ENCODE measurements at regions not wholly inside any gene's neighbourhood (a gene's known extent, or its start where the extent isn't known, plus 50 kb on each side); places are given as distances from the start of the nearest gene placed in this dataset.
A peak's percentile ranks its signal among the peaks of the same experiment; 100 is the strongest.

GRCh38 chr15:35671981-35672380 lies 126.0 kb upstream of the DPH6 start:
- Histone ChIP-seq H3K9ac (ENCODE audit: low read depth, low read length) (no peak overlapping the region), H2AFZ (ENCODE audit: low read depth, low read length) (no peak overlapping the region)
- TF ChIP-seq, protein P1, sequence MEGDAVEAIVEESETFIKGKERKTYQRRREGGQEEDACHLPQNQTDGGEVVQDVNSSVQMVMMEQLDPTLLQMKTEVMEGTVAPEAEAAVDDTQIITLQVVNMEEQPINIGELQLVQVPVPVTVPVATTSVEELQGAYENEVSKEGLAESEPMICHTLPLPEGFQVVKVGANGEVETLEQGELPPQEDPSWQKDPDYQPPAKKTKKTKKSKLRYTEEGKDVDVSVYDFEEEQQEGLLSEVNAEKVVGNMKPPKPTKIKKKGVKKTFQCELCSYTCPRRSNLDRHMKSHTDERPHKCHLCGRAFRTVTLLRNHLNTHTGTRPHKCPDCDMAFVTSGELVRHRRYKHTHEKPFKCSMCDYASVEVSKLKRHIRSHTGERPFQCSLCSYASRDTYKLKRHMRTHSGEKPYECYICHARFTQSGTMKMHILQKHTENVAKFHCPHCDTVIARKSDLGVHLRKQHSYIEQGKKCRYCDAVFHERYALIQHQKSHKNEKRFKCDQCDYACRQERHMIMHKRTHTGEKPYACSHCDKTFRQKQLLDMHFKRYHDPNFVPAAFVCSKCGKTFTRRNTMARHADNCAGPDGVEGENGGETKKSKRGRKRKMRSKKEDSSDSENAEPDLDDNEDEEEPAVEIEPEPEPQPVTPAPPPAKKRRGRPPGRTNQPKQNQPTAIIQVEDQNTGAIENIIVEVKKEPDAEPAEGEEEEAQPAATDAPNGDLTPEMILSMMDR (IDR thresholded peaks at IDR 0.05; ENCODE audit: borderline replicate concordance, extremely low read depth, low read length, poor library complexity, severe bottlenecking) = no peak
- TF ChIP-seq EZH2 (IDR thresholded peaks at IDR 0.05; ENCODE audit: borderline replicate concordance, low read depth, low read length, severe bottlenecking) = no peak

GRCh38 chr15:35673093-35673684 lies 127.2 kb upstream of the DPH6 start:
- TF ChIP-seq, protein P1 (IDR thresholded peaks at IDR 0.05; ENCODE audit: borderline replicate concordance, extremely low read depth, low read length, poor library complexity, severe bottlenecking) = no peak
- no peak for TF ChIP-seq EZH2 (IDR thresholded peaks at IDR 0.05; ENCODE audit: borderline replicate concordance, low read depth, low read length, severe bottlenecking)
- Histone ChIP-seq H4K20me1 (ENCODE audit: insufficient read depth, low read length) (no peaks in the 10 kb centered on the region), H3K79me2 (ENCODE audit: insufficient read depth, low read length) (no peaks in the 10 kb centered on the region), H3K36me3 (ENCODE audit: insufficient read depth, low read length) (no peaks in the 10 kb centered on the region), H3K9me3 (ENCODE audit: insufficient read depth, low read length, severe bottlenecking) (no peaks in the 10 kb centered on the region), H3K27ac (ENCODE audit: low read length) (no peak overlapping the region), H3K27me3 (ENCODE audit: insufficient read depth, low read length, poor library complexity) (no peaks in the 10 kb centered on the region), H3K4me1 (ENCODE audit: insufficient read depth, low read length) (peaks cover 5% of the 10 kb centered on the region; the same call in 1 of the 2 replicates), H3K4me3 (ENCODE audit: low read depth in 1 of 2, low read length in 2 of 2) (no peak overlapping the region), H3K9ac (ENCODE audit: low read depth, low read length) (no peak overlapping the region), H2AFZ (ENCODE audit: low read depth, low read length) (no peak overlapping the region), H3K4me2 (ENCODE audit: insufficient read depth, low read length) (no peak overlapping the region)
- ATAC-seq (ENCODE audit: insufficient read depth, low read depth) (no peak), DNase-seq (no peak)

More at GRCh38 chr15:35671981-35672380, 126.0 kb upstream of the DPH6 start:
- no peaks in the 10 kb centered on the region for H4K20me1 ChIP-seq (ENCODE audit: insufficient read depth, low read length)
- H3K27ac ChIP-seq (ENCODE audit: low read length) = no peak overlapping the region
- H3K27me3 ChIP-seq (ENCODE audit: insufficient read depth, low read length, poor library complexity) = no peaks in the 10 kb centered on the region
- H3K9me3 ChIP-seq (ENCODE audit: insufficient read depth, low read length, severe bottlenecking) = no peaks in the 10 kb centered on the region
- no peak for DNase-seq
- H3K4me1 ChIP-seq (ENCODE audit: insufficient read depth, low read length) = peaks cover 5% of the 10 kb centered on the region; the same call in 1 of the 2 replicates
- no peaks in the 10 kb centered on the region for H3K79me2 ChIP-seq (ENCODE audit: insufficient read depth, low read length)
- ATAC-seq (ENCODE audit: insufficient read depth, low read depth) = no peak
- no peaks in the 10 kb centered on the region for H3K36me3 ChIP-seq (ENCODE audit: insufficient read depth, low read length)
- no peak overlapping the region for H3K4me3 ChIP-seq (ENCODE audit: low read depth in 1 of 2, low read length in 2 of 2)
- H3K4me2 ChIP-seq (ENCODE audit: insufficient read depth, low read length) = no peak overlapping the region

- no peak overlapping the region for H2AFZ ChIP-seq (ENCODE audit: low read depth, low read length)
- H3K27me3 ChIP-seq (ENCODE audit: insufficient read depth, low read length, poor library complexity) = no peaks in the 10 kb centered on the region
- no peak overlapping the region for H3K9ac ChIP-seq (ENCODE audit: low read depth, low read length)
- TF ChIP-seq EZH2 (IDR thresholded peaks at IDR 0.05; ENCODE audit: borderline replicate concordance, low read depth, low read length, severe bottlenecking) = no peak
- TF ChIP-seq, protein P1 (IDR thresholded peaks at IDR 0.05; ENCODE audit: borderline replicate concordance, extremely low read depth, low read length, poor library complexity, severe bottlenecking) = no peak
- H4K20me1 ChIP-seq (ENCODE audit: insufficient read depth, low read length) = no peaks in the 10 kb centered on the region
- H3K4me1 ChIP-seq (ENCODE audit: insufficient read depth, low read length) = peaks cover 5% of the 10 kb centered on the region; the same call in 1 of the 2 replicates
- DNase-seq (peak; percentile 5), ATAC-seq (ENCODE audit: insufficient read depth, low read depth) (no peak)
- H3K36me3 ChIP-seq (ENCODE audit: insufficient read depth, low read length) = no peaks in the 10 kb centered on the region
- H3K9me3 ChIP-seq (ENCODE audit: insufficient read depth, low read length, severe bottlenecking) = no peaks in the 10 kb centered on the region
- H3K79me2 ChIP-seq (ENCODE audit: insufficient read depth, low read length) = no peaks in the 10 kb centered on the region
- no peak overlapping the region for H3K4me2 ChIP-seq (ENCODE audit: insufficient read depth, low read length)
- no peak overlapping the region for H3K4me3 ChIP-seq (ENCODE audit: low read depth in 1 of 2, low read length in 2 of 2)
- H3K27ac ChIP-seq (ENCODE audit: low read length) = no peak overlapping the region
Measured at GRCh38 chr15:35674873-35675781, 129.2 kb upstream of the DPH6 start.

Data from DND-41 (cell line).